Activated T-cell treated with anti-CD3 and anti-CD28 coated beads, Interleukin-2, amount 50 U/mL, for 1 hour (primary cell): ENCODE measurements at regions not wholly inside any gene's neighbourhood (a gene's known extent, or its start where the extent isn't known, plus 50 kb on each side); places are given as distances from the start of the nearest gene placed in this dataset.
"Not testable (repeated sequence)": the region's sequence is repeated elsewhere in the genome, so short reads cannot be mapped to it uniquely, and the experiment has no call there.

ENCODE experiments used
- DNase-seq: peaks from one replicate; pipeline ENCODE4 v3.0.0-alpha.2; 2020

DNA sequence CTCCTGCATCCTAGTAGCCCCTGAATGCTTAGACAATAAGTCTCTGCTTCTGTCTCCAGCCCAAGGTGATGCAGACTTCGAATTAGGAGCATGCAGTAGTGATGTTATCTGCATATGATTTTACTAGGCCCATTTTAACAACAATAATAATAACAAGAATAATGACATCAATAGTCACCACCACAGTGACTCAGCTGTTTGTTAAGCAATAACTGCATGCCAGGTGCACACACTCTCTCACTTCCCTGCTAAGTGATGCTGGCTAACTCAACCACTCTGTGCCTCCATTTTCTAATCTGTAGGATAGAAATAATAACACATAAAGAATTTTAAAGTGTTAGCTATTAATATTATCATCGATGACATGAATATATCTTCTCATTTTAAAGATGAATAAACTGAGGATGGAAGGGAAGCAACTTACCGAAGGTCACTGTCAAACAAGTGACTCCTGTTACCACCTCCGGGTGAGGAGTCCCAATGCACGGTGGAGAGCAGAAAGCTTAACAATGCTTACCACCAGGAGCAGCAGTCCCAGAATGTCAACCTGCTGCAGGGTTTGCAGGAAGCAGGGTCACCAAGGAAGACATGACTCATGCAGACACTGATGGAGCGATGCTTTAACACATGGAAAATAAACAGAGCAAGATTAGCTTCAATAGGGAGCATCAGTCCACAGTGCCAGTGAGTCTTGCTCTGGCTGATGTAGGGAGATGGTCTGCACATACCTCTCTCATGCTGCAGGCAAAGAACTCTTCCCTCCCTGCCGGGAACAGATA, 290.2 kb downstream of the SPATA17 start:
- no peak for DNase-seq

GRCh38 chr1:217924924-217925323, 293.8 kb downstream of the SPATA17 start:
- no peak for DNase-seq

DNA sequence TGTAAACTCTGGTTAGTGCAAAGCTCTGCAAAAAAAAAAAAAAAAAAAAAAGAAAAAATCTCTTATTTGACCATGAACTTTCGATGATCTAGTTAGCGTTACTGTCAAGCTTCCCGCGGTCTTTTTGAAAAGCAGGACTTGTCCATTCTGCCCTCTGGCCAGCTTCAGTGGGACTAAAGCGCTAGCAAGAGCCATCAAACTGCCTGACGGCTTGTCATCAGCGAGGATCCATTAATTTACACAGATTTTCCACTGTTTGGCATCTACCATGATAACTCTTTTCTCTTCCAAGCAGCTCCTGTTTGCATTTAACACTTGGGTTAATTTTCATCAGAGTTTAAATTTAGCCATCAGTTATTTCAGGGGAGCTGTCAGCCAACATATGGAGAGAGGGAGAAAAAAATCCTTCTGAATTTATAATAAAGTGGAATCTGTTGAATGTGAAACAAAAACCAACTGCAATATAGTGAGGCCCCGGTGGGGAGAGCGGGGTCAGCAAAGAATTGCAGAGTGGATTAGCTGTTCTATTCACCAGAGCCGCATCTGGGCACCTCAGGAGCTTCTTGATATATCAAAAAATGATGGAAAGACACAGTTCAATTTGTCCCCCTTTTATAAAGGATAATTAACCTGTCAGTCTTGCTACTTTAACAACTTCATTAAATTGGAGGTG, 298.2 kb downstream of the SPATA17 start:
- DNase-seq: no peak

DNA sequence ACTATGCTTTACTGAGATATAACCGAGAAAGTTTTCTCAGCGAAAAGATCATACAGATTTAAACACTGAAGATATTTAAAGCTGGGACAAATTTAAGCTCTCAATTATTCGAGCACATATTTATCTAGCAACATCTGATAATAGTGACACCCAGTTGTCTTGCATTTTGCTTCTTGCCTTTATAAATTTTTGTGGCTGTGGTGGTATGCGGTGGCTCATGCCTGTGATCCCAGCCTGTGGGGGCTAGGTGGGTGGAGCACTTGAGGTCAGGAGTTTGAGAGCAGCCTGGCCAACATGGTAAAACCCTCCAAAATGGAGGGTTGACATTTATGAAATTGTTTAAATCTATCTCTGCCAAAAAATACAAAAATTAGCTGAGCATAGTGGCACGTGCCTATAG, 312.2 kb downstream of the SPATA17 start:
- no peak for DNase-seq

DNA sequence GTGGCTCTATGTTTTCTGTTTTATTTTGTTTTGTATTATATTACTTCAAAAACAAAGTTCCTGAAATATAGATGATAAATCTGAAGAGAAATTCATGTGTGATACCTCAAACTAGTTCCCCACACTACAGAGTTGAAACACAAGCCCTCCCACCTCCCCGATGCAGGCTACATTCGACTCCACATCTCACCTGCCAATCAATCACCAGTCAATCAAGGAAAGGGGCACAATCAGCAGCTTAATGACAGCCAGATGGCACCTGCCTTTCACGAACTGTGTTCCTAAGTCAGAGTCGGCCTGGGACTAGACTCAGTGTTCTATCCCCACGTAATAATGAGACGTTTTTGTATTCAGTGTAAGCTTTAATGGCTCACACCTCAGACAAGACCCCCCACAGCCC, 313.4 kb downstream of the SPATA17 start:
- DNase-seq: no peak

DNA sequence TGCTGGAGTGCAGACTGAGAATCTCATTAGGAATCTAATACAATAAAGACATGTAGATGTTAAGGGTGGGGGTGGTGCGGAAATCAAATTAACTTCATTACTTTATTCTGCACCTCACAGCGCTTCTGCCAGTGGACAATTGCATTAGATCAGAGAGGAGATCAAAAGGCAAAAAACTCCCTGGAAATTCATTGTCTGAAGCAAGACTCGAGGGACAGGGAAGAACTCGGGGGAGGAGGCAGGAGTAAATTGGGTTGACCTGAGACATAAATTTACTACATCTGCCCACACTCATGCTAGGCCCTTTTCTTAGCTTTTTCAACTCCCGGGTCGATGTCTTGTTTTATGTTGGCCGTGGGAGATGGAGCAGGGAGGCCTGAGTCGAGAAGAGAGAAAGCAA, 315.4 kb downstream of the SPATA17 start:
- no peak for DNase-seq

DNA sequence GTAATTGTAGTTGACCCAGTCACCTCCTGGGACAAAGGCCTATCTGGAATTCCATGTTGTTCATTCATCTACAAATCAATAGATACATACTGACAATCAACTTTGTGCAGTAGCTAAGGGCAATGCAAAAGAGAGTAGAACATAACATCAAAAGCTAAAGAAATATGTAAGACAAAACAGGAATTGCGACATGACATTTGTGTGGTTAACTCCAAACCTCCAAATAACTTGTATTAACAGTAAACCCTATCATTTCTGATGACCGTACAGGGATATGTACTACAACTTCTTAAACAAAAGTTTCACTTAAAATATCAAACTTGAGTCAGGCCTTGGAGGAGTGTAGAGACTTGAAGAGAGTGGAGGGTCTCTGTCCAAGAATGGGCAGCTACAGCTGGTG, 317.6 kb downstream of the SPATA17 start:
- DNase-seq: no peak

- DNase-seq: no peak
Measured at GRCh38 chr1:217953330-217953729, 322.2 kb downstream of the SPATA17 start.

- DNase-seq: no peak
Measured at GRCh38 chr1:217953922-217954321, 322.8 kb downstream of the SPATA17 start.

DNA sequence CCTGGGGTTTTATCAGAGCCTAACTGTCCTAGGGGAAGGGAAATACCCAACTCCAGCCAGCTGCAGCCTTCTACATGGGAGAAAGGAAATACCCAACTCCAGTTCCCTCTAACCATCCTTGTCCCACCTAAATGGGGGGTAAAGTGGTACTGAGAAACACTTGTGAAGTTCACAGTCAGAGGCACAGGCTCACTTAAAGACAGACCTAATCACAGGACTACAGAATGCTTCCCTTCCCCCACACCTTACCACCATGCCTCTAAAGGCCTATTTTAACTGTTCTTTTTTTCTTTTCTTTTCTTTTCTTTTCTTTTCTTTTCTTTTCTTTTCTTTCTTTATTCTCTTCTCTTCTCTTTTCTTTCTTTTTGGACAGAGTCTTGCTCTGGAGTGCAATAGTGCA, 324.6 kb downstream of the SPATA17 start:
- DNase-seq: no peak

- no peak for DNase-seq
Measured at GRCh38 chr1:217965156-217965786, 319.8 kb upstream of the RRP15 start.

DNA sequence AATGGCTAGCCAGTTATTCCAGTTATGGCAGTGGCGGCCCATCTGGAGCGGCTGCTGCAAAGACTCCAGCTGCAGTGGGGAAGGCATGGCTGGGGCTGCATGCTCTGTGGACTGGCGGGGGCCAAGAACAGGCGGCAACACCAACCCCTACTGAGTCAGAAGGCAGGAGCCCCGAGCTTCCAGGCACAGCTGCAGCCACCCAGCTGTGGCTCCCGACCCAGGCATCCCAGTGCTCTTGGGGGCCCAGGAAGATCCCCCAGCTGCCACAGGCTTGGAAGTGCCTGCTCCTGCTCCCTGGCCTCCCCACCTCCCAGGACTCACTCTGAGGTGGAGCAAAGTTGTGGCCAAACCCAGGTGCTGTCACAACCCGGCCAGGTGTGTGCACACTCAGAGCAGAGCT, 317.0 kb upstream of the RRP15 start:
- no peak for DNase-seq

- no peak for DNase-seq
Measured at GRCh38 chr1:217969428-217969827, 315.7 kb upstream of the RRP15 start.

DNA sequence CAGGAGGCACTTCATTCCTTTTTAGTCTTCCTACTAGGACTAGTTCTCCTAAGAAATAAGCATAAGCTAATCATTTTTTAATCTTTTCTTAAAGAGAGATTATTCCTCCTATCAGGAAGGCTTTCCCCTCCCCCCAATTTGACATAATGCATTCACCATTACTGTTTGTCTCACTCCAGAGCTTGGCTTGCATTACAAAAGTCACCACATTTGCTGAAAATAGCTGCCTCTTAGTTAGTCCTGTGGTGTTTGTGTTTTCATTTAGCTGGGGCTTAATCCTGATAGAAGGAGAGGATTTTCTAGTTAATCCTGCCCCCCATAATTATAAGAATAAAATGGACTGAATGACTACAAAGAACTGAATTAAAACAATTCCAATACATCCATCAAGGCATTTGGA, 307.1 kb upstream of the RRP15 start:
- DNase-seq: no peak

DNA sequence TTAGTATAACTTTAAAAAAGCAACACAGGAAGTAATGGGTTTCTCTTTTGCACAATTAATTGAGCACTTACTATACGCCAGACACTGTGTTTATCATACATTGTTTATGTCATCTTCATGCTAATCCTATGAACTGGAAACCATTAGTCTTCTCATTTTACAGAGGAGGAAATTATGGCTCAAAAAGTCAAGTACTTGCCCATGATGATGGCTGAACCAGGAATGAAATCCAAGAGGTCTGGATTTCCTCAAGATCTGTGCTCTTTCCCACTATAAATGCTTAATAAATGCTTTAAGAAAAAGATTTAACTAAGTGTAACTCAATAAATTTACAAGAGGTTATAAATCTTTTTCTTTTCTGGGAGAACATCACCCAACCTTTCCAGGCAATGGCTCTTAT, 303.7 kb upstream of the RRP15 start:
- no peak for DNase-seq

DNA sequence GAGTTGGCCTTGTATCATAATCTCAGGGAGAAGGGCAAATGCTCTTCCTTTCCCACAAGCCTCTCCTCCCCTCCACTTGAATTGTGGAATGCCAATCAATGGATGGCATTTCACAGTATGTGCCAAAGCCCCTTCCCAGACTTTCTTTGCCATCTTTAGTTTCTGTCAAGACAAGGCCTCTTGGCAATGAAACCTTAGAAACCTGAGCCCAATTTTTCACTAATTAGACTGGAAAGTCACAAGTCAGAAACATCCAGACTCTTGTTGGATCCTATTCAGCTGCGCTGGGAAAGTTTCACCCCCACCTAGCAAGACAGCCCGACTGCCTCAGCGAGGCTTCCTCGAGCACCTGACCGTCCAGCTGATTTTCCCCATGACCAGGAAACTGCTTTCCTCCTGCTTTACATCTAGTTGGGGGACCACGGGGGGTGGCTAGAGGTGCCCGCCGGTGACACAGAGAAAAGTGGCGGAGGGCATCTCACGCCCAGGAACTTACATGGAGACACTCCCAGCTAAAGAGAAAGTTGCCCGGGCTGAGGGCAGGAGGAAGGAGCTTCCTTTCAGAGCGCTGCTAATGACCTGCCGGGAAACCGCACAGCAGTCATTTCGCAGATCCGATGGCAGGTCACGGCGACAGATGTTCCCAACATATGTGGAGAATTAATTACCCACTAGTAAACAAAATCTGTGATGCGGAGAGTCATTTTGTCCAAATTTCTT, 302.6 kb upstream of the RRP15 start:
- no peak for DNase-seq

DNA sequence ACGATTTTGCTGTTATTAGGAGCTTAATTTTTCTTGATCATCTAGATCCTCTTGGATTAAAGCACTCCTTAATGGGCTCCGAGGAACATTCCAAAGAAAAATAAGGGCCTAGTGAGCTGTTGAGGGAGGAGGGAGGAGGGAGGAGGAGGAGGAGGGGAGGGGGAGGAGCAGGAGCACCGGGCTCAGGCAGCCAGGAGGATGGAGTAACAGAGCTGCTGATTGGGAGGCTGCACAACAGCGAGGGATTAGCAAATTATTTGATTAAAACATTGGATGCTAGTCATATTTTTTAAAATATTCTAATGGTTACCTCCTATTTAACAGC, 302.1 kb upstream of the RRP15 start:
- DNase-seq: no peak

GRCh38 chr1:217985641-217986040, 299.5 kb upstream of the RRP15 start:
- no peak for DNase-seq

- DNase-seq: no peak
Measured at GRCh38 chr1:217989510-217989909, 295.6 kb upstream of the RRP15 start.

DNA sequence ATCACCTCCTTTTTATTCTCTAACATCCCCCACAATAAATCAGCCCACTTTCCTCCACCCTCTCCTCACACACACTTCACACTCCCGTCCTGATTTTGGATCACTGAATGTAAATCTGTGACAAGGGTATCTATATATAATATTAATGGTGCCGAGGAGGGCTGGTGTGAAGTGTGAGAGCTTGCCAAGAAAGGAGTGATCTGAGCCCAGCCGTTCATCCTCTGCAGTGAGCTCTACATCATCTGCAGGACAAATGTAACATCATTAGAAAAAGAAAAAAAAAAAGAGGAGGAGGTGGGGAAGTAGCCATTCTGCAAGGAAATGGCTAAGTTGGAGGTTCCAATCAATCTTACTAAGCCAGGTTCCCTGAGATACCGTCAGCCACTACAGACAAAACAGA, 291.7 kb upstream of the RRP15 start:
- DNase-seq: no peak

DNA sequence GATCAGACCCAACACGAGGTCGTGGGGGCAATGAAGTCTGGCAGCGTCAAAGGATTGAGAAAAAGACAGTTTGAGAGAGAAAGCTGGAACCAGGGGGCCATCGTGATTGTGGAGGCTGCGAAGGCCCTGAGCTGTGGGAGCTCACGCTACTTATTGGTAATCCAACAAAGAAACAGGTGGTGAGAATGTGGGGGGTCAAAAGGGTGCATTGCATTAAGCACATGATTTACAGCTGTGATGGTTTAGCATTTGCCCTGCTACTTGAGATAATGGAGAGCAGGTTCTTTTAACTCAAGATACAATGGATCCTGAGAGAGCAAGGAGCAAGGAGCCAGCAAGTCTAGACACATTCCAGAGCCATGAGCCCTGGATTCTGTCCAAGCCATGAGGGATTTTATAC, 276.8 kb upstream of the RRP15 start:
- DNase-seq: not testable (repeated sequence)

- not testable (repeated sequence) for DNase-seq
Measured at GRCh38 chr1:218015106-218015505, 270.0 kb upstream of the RRP15 start.

- DNase-seq: no peak
Measured at GRCh38 chr1:218024211-218024720, 260.8 kb upstream of the RRP15 start.

- DNase-seq: no peak
Measured at GRCh38 chr1:218025454-218025853, 259.6 kb upstream of the RRP15 start.
